Liver (tissue), 8 donors: ENCODE measurements at regions not wholly inside any gene's neighbourhood (a gene's known extent, or its start where the extent isn't known, plus 50 kb on each side); places are given as distances from the start of the nearest gene placed in this dataset.

Source experiments
- DNase-seq: peaks from one replicate; pipeline ENCODE4 v3.0.0-alpha.2; 2017; ENCODE audit warnings: low spot score
- H3K27ac ChIP-seq, 2 donors: one replicate each; pipeline ENCODE4 v1.7.0; 2013; ENCODE audit warnings: inconsistent platforms in 2 of 2, low read length in 2 of 2, control low read depth in 1 of 2, low read depth in 1 of 2, mild to moderate bottlenecking in 1 of 2
- H3K27me3 ChIP-seq, 4 donors: one replicate each; pipeline versions ENCODE4 v1.6.1 to v1.7.0; 2013; ENCODE audit warnings: low read length in 3 of 4, inconsistent platforms in 1 of 4, mild to moderate bottlenecking in 1 of 4, moderate library complexity in 1 of 4; ENCODE audit not compliant: control insufficient read depth in 4 of 4, insufficient read depth in 4 of 4
- H3K36me3 ChIP-seq, 4 donors: one replicate each; pipeline versions ENCODE4 v1.6.1 to v1.7.0; 2013; ENCODE audit warnings: low read length in 3 of 4, mild to moderate bottlenecking in 3 of 4, low read depth in 1 of 4, moderate library complexity in 1 of 4; ENCODE audit not compliant: control insufficient read depth in 4 of 4, insufficient read depth in 3 of 4
- H3K4me1 ChIP-seq, 4 donors: one replicate each; pipeline versions ENCODE4 v1.6.1 to v1.7.0; 2013; ENCODE audit warnings: low read length in 3 of 4, mild to moderate bottlenecking in 3 of 4, moderate library complexity in 1 of 4; ENCODE audit not compliant: control insufficient read depth in 4 of 4, insufficient read depth in 4 of 4
- H3K4me3 ChIP-seq, 3 donors: one replicate each; pipeline versions ENCODE4 v1.6.1 to v1.7.0; 2013; ENCODE audit warnings: low read length in 3 of 3, control low read depth in 1 of 3, low read depth in 1 of 3, mild to moderate bottlenecking in 1 of 3
- H3K9ac ChIP-seq, 2 donors: one replicate each; pipeline ENCODE4 v1.7.0; 2013; ENCODE audit warnings: low read length in 2 of 2, mild to moderate bottlenecking in 2 of 2, moderate library complexity in 2 of 2, control low read depth in 1 of 2, low read depth in 1 of 2
- H3K9me3 ChIP-seq, 4 donors: one replicate each; pipeline versions ENCODE4 v1.6.1 to v1.7.0; 2013; ENCODE audit warnings: low read length in 3 of 4; ENCODE audit not compliant: control insufficient read depth in 4 of 4
- EGR1 ChIP-seq, 2 donors: IDR thresholded peaks; 2 replicates each; pipeline ENCODE4 v1.6.1; 2016 to 2018; ENCODE audit warnings: antibody characterized with exemption in 2 of 2, low read depth in 2 of 2
- FOXA1 ChIP-seq: IDR thresholded peaks from 2 replicates; pipeline ENCODE4 v1.6.1; 2016; ENCODE audit warnings: antibody characterized with exemption
- FOXA2 ChIP-seq: IDR thresholded peaks from 2 replicates; pipeline ENCODE4 v1.6.1; 2016; ENCODE audit warnings: antibody characterized with exemption
- GABPA ChIP-seq, 2 donors: IDR thresholded peaks in 1 of 2; conservative IDR thresholded peaks in 1 of 2; 2 replicates each; pipeline ENCODE4 v1.6.1; 2016; ENCODE audit warnings: antibody characterized with exemption in 2 of 2, mild to moderate bottlenecking in 1 of 2, moderate library complexity in 1 of 2
- HNF4A ChIP-seq, 2 donors: conservative IDR thresholded peaks; 2 replicates each; pipeline ENCODE4 v1.6.1; 2016; ENCODE audit warnings: antibody characterized with exemption in 2 of 2, mild to moderate bottlenecking in 2 of 2
- HNF4G ChIP-seq: IDR thresholded peaks from 2 replicates; pipeline ENCODE4 v1.6.1; 2016; ENCODE audit warnings: antibody characterized with exemption
- JUND ChIP-seq, 2 donors: IDR thresholded peaks; 2 replicates each; pipeline ENCODE4 v1.6.1; 2016; ENCODE audit warnings: antibody characterized with exemption in 2 of 2
- MAX ChIP-seq: IDR thresholded peaks from 2 replicates; pipeline ENCODE4 v1.6.1; 2016; ENCODE audit warnings: antibody characterized with exemption
- NR2F2 ChIP-seq: IDR thresholded peaks from 2 replicates; pipeline ENCODE4 v1.6.1; 2016; ENCODE audit warnings: antibody characterized with exemption
- RAD21 ChIP-seq, 2 donors: IDR thresholded peaks; 2 replicates each; pipeline ENCODE4 v1.6.1; 2016; ENCODE audit warnings: antibody characterized with exemption in 2 of 2, mild to moderate bottlenecking in 2 of 2
- RXRA ChIP-seq, 2 donors: IDR thresholded peaks; 2 replicates each; pipeline ENCODE4 v1.6.1; 2017 to 2018; ENCODE audit warnings: antibody characterized with exemption in 2 of 2, mild to moderate bottlenecking in 1 of 2
- SP1 ChIP-seq: IDR thresholded peaks from 2 replicates; pipeline ENCODE4 v1.6.1; 2018; ENCODE audit warnings: antibody characterized with exemption, mild to moderate bottlenecking
- TAF1 ChIP-seq: conservative IDR thresholded peaks from 2 replicates; pipeline ENCODE4 v1.6.1; 2016; ENCODE audit warnings: antibody characterized with exemption, mild to moderate bottlenecking
- YY1 ChIP-seq: IDR thresholded peaks from 2 replicates; pipeline ENCODE4 v1.6.1; 2016; ENCODE audit warnings: antibody characterized with exemption, mild to moderate bottlenecking
- ZBTB33 ChIP-seq: IDR thresholded peaks from 2 replicates; pipeline ENCODE4 v1.6.1; 2016; ENCODE audit warnings: antibody characterized with exemption
- WGBS: extraction: QIAGEN DNeasy Blood & Tissue Kit; methylation state at CpG from one replicate; pipeline ENCODE4 v1.1.7; 2013; 5-methylcytosine and 5-hydroxymethylcytosine counted together
- TF ChIP-seq, protein P1 (sequence below): fragments of 150-350 bp; IDR thresholded peaks from 2 replicates; pipeline ENCODE4 v1.5.1; 2017; ENCODE audit warnings: improper control_type of control experiment, low read depth, low read length; ENCODE audit not compliant: missing input control
- TF ChIP-seq, protein P2 (sequence below): IDR thresholded peaks from 2 replicates; pipeline ENCODE4 v1.6.1; 2016; ENCODE audit warnings: antibody characterized with exemption, mild to moderate bottlenecking
- TF ChIP-seq, protein P3 (sequence below): IDR thresholded peaks from 2 replicates; pipeline ENCODE4 v1.6.1; 2016; ENCODE audit warnings: antibody characterized with exemption
- donor health status: healthy.
- donor health status: healthy.
- donor health status: healthy.
- donor health status: healthy.
- donor health status: healthy.

- TF ChIP-seq, protein P1, sequence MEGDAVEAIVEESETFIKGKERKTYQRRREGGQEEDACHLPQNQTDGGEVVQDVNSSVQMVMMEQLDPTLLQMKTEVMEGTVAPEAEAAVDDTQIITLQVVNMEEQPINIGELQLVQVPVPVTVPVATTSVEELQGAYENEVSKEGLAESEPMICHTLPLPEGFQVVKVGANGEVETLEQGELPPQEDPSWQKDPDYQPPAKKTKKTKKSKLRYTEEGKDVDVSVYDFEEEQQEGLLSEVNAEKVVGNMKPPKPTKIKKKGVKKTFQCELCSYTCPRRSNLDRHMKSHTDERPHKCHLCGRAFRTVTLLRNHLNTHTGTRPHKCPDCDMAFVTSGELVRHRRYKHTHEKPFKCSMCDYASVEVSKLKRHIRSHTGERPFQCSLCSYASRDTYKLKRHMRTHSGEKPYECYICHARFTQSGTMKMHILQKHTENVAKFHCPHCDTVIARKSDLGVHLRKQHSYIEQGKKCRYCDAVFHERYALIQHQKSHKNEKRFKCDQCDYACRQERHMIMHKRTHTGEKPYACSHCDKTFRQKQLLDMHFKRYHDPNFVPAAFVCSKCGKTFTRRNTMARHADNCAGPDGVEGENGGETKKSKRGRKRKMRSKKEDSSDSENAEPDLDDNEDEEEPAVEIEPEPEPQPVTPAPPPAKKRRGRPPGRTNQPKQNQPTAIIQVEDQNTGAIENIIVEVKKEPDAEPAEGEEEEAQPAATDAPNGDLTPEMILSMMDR: no peak
- no peak for TF ChIP-seq MAX
- no peak for TF ChIP-seq RXRA (IDR thresholded peaks at IDR 0.05)
- TF ChIP-seq SP1: no peak
- no peak for TF ChIP-seq HNF4A (conservative IDR thresholded peaks at IDR 0.05)
- TF ChIP-seq FOXA2: no peak
- no peak for TF ChIP-seq HNF4G
- no peak for TF ChIP-seq JUND (IDR thresholded peaks at IDR 0.05)
- TF ChIP-seq, protein P2, sequence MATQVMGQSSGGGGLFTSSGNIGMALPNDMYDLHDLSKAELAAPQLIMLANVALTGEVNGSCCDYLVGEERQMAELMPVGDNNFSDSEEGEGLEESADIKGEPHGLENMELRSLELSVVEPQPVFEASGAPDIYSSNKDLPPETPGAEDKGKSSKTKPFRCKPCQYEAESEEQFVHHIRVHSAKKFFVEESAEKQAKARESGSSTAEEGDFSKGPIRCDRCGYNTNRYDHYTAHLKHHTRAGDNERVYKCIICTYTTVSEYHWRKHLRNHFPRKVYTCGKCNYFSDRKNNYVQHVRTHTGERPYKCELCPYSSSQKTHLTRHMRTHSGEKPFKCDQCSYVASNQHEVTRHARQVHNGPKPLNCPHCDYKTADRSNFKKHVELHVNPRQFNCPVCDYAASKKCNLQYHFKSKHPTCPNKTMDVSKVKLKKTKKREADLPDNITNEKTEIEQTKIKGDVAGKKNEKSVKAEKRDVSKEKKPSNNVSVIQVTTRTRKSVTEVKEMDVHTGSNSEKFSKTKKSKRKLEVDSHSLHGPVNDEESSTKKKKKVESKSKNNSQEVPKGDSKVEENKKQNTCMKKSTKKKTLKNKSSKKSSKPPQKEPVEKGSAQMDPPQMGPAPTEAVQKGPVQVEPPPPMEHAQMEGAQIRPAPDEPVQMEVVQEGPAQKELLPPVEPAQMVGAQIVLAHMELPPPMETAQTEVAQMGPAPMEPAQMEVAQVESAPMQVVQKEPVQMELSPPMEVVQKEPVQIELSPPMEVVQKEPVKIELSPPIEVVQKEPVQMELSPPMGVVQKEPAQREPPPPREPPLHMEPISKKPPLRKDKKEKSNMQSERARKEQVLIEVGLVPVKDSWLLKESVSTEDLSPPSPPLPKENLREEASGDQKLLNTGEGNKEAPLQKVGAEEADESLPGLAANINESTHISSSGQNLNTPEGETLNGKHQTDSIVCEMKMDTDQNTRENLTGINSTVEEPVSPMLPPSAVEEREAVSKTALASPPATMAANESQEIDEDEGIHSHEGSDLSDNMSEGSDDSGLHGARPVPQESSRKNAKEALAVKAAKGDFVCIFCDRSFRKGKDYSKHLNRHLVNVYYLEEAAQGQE: no peak
- no peak for TF ChIP-seq TAF1
- TF ChIP-seq YY1: no peak
- no peak for TF ChIP-seq ZBTB33
- TF ChIP-seq RAD21 (IDR thresholded peaks at IDR 0.05): no peak
- TF ChIP-seq, protein P3, sequence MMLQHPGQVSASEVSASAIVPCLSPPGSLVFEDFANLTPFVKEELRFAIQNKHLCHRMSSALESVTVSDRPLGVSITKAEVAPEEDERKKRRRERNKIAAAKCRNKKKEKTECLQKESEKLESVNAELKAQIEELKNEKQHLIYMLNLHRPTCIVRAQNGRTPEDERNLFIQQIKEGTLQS: no peak
- TF ChIP-seq EGR1 (IDR thresholded peaks at IDR 0.05; ENCODE audit: low read depth in 2 of 2): no peak
- TF ChIP-seq GABPA (IDR thresholded peaks at IDR 0.05 in 1 of 2, conservative IDR thresholded peaks at IDR 0.05 in 1 of 2): no peak
- no peak for TF ChIP-seq FOXA1
- no peak for TF ChIP-seq NR2F2
- Histone ChIP-seq H3K27ac (no peak overlapping the region), H3K9me3 (no peaks in the 10 kb centered on the region), H3K9ac (no peak overlapping the region), H3K4me1 (no peaks in the 10 kb centered on the region), H3K27me3 (no peaks in the 10 kb centered on the region), H3K36me3 (no peaks in the 10 kb centered on the region), H3K4me3 (no peak overlapping the region)
- no peak for DNase-seq
Observed at GRCh38 chr12:71223139-71223538, 65.3 kb upstream of the TSPAN8 start.

GRCh38 chr12:71222436-71222835 is 64.6 kb upstream of the TSPAN8 start:
- H3K9ac ChIP-seq: no peak overlapping the region
- no peak for DNase-seq
- 93% methylated on average over 4 of the region's 4 CpGs for WGBS
- no peaks in the 10 kb centered on the region for H3K4me1 ChIP-seq
- TF ChIP-seq HNF4G: no peak
- TF ChIP-seq JUND (IDR thresholded peaks at IDR 0.05): no peak
- H3K4me3 ChIP-seq: no peak overlapping the region
- no peaks in the 10 kb centered on the region for H3K36me3 ChIP-seq
- H3K27ac ChIP-seq: no peak overlapping the region
- H3K27me3 ChIP-seq: no peaks in the 10 kb centered on the region
- H3K9me3 ChIP-seq: no peaks in the 10 kb centered on the region
